SJSA1 (cell line): ENCODE measurements at regions not wholly inside any gene's neighbourhood (a gene's known extent, or its start where the extent isn't known, plus 50 kb on each side); places are given as distances from the start of the nearest gene placed in this dataset.

Experiments
- DNase-seq, 2 experiments: peaks; one replicate each; pipeline ENCODE4 v3.0.0-alpha.2; 2015 to 2020; ENCODE audit warnings: low spot score in 2 of 2, low read depth in 1 of 2
- H3K27ac ChIP-seq: fragments of 250-450 bp; sonication (Bioruptor Pico); 2 replicates; pipeline ENCODE4 v1.5.1; 2020; ENCODE audit warnings: mild to moderate bottlenecking, moderate library complexity
- H3K27me3 ChIP-seq: fragments of 250-450 bp; sonication (Bioruptor Pico); replicated peaks from 2 replicates; pipeline ENCODE4 v1.5.1; 2020; ENCODE audit warnings: mild to moderate bottlenecking, moderate library complexity
- H3K36me3 ChIP-seq: fragments of 250-450 bp; sonication (Bioruptor Pico); 2 replicates; pipeline ENCODE4 v1.5.1; 2020; ENCODE audit warnings: mild to moderate bottlenecking
- H3K4me1 ChIP-seq: fragments of 250-450 bp; sonication (Bioruptor Pico); replicated peaks from 2 replicates; pipeline ENCODE4 v1.6.1; 2021; ENCODE audit warnings: mild to moderate bottlenecking
- H3K4me3 ChIP-seq: fragments of 250-450 bp; sonication (Bioruptor Pico); 2 replicates; pipeline ENCODE4 v1.5.1; 2020; ENCODE audit warnings: mild to moderate bottlenecking
- H3K9me3 ChIP-seq: fragments of 250-450 bp; sonication (Bioruptor Pico); replicated peaks from 2 replicates; pipeline ENCODE4 v1.5.1; 2020; ENCODE audit warnings: mild to moderate bottlenecking

DNA sequence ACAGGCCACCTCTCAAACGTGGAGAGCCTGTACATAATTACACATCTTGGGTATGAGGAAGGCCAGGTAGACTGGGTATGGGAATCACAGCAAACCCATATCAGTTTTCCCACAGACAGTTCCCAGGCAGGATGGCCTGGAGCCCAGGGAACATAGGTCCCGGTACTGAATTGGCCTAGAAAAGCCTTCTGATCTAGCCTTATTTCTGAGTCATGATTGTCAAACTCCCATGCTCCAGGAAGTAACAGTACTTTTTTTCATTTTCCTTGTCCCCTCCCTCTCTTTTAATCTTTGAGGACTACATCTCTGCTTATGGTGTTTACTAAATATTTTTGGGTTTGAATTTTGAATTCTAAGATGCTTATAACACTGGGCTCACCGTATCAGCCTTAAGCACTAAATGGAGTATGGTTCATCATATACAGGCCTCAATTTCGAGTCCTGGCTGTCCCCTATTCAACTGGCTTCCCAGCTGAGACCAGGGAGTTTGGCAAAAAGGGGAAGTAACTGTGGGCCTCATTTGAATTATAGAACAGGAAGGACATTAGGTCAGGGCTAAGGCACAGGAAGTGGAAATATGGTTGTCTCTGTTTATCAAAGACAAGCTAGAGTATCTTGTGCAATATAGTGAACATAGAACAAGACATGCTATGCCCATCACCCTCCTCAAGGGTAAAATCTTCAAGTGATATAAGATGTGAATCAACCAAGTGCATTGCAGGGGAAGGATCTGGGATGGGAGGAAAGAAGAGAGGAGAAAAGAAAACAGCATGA is 494.6 kb downstream of the NTRK3 start:
- Histone ChIP-seq H3K27me3 (no peaks in the 10 kb centered on the region), H3K4me1 (peaks cover 8% of the 10 kb centered on the region; the same call in 1 of the 2 replicates), H3K4me3 (no peak overlapping the region), H3K36me3 (no peaks in the 10 kb centered on the region), H3K9me3 (no peaks in the 10 kb centered on the region), H3K27ac (no peak overlapping the region)
- no peak for DNase-seq

DNA sequence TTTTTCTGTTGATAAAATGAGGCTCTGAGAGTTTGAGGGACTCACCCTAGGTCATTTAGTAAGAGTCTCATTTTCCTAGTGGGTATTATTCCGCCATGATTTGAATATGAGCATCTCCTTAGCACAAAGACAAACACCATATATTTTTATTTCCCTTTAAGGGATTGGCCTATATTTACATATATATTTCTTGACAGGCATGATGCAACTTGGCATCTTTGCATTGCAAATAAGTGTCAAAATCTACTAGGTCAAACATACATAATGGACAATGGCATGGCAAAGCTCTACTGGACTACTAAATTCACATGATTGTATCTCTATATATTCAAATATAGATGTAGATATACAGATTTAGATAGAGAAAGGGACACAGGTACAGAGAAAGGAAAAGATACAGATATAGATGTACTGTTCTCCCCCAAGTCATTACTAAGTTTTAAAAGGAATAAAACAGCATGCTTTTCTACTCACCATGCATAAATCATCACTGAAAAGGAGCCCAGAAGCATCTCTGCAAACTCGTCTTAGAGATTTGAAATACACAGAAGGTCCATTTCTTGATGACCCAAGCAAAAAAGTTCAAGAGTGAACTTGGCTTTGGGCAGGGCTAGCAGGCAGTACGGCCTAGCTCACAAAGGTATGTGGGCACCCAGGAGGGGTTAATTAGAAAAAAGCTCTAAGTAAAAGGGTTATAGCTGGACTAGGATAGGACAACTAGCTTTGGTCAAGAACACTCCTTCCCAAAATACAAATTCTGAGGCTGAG is 495.8 kb downstream of the NTRK3 start:
- H3K27me3 ChIP-seq = no peaks in the 10 kb centered on the region
- DNase-seq = no peak
- no peak overlapping the region for H3K4me3 ChIP-seq
- peaks cover 8% of the 10 kb centered on the region; the same call in 1 of the 2 replicates for H3K4me1 ChIP-seq
- no peaks in the 10 kb centered on the region for H3K9me3 ChIP-seq
- H3K27ac ChIP-seq = no peak overlapping the region
- no peaks in the 10 kb centered on the region for H3K36me3 ChIP-seq

DNA sequence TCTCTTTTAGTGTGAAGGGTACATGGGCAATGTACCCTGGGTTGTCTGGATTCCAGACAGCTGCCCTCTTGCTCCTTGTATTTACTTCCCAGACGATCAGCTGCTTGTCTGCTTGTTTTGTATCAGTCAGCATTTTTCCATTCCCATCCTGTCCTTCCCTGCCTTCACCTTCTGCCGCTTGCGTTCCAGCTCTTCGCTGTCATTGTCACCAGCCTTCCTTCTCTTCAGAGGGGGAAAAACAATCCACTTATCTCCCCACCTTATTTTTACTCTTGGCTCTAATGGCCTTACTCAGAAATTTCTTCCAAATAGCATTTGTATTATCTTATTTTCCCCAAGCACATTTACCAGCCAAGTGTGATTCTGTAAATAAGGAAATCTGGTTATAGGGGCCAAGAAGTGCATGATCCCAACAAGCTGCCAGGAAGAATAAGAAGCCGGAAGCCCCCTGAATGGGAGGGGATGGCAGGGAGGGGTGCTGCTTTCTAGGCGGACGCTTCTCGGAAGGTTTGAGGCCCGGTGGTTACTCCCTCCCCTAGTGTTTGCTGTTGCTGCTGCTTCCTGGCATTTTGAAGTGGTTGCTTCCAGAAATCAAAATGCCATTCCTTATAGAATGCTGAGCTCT is 497.6 kb downstream of the NTRK3 start:
- DNase-seq = no peak
- H3K36me3 ChIP-seq = no peaks in the 10 kb centered on the region
- no peaks in the 10 kb centered on the region for H3K27me3 ChIP-seq
- 0 out of 2 replicates have a peak, but pooled peaks cover 3% of the 10 kb centered on the region for H3K4me1 ChIP-seq
- H3K4me3 ChIP-seq = no peak overlapping the region
- no peak overlapping the region for H3K27ac ChIP-seq
- H3K9me3 ChIP-seq = no peaks in the 10 kb centered on the region

DNA sequence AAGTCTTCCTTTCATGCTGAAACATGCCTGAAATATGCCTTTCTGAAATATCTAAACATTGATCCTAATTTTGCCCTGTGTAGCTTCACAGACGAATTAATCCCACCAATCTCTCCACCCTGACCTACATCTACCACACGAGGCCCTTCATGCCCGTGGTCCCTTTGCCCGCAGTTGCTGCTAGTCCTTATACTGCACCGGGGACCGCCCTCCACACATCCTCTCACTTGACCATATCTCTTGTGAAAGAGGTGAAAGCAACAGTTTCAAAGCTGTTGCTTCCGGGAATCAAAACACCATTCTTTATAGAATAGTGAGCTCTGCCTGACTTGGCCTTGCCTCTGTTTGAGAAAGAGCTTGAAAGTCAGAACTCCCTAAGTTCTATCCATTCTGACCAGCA is 499.5 kb downstream of the NTRK3 start:
- Histone ChIP-seq H3K4me3 (no peak overlapping the region), H3K4me1 (peaks cover 15% of the 10 kb centered on the region), H3K36me3 (no peaks in the 10 kb centered on the region), H3K9me3 (no peaks in the 10 kb centered on the region), H3K27me3 (no peaks in the 10 kb centered on the region), H3K27ac (no peak overlapping the region)
- DNase-seq = no peak

DNA sequence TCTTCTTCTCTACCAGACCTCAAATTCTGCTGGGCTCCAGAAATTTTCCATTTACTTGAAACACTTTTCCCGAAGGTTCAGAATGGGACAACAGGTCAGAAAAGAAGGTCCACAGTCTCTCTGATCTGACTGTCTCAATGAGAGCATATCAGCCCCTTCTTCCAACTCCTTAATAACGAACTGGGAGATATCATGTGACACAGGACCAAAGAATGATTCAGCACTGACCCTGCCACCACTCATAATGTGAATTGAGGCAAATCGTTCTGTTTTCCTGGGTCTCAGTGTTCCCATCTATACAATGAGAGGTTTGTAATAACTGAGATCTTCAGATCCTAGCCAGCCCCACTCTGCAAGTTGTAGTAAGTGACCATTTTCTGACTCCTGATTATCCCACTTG is 500.5 kb downstream of the NTRK3 start:
- DNase-seq = no peak
- H3K4me3 ChIP-seq = no peak overlapping the region
- H3K27me3 ChIP-seq = no peaks in the 10 kb centered on the region
- no peaks in the 10 kb centered on the region for H3K36me3 ChIP-seq
- H3K9me3 ChIP-seq = no peaks in the 10 kb centered on the region
- H3K27ac ChIP-seq = no peak overlapping the region
- peaks cover 22% of the 10 kb centered on the region for H3K4me1 ChIP-seq

DNA sequence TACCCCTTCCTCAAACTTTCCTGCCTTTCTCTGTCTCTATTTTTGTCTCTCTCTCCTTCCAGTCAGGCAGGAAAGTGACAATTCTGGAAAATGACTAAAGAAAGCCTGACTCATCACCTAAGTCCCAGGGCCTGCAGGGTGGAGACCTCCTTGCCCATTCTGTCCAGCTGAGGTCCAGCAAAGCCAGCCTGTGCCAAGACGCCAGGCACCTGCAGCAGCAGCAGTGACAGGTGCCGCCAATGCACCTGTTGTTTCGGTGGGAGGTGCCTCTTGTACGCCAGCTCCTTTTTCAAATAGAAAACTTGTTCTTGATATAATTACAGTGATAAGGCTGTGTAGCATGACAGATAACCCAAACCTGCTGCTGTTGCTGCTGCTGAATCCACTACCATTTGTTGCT is 501.3 kb downstream of the NTRK3 start:
- Histone ChIP-seq H3K4me1 (peaks cover 22% of the 10 kb centered on the region), H3K4me3 (no peak overlapping the region), H3K36me3 (no peaks in the 10 kb centered on the region), H3K9me3 (no peaks in the 10 kb centered on the region), H3K27me3 (no peaks in the 10 kb centered on the region), H3K27ac (no peak overlapping the region)
- no peak for DNase-seq

DNA sequence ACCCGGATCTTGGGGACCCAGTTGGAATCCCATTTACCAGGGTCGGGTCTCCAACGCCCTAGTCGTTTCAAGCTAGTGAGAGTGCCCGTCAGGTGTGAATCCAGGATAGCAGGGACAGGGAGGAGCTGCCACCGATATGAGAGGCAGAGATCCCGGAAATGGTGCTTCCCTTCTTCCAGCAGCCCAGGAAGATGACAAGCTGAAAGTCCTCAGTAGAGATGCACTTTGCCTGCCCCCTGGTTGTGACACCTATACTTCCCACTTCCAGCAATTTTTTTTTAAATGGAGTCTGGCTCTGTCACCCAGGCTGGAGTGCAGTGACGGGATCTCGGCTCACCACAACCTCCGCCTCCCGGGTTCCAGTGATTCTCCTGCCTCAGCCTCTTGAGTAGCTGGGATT is 503.0 kb downstream of the NTRK3 start:
- Histone ChIP-seq H3K4me1 (peaks cover 22% of the 10 kb centered on the region), H3K27ac (no peak overlapping the region), H3K27me3 (no peaks in the 10 kb centered on the region), H3K9me3 (no peaks in the 10 kb centered on the region), H3K4me3 (no peak overlapping the region), H3K36me3 (no peaks in the 10 kb centered on the region)
- DNase-seq = no peak

DNA sequence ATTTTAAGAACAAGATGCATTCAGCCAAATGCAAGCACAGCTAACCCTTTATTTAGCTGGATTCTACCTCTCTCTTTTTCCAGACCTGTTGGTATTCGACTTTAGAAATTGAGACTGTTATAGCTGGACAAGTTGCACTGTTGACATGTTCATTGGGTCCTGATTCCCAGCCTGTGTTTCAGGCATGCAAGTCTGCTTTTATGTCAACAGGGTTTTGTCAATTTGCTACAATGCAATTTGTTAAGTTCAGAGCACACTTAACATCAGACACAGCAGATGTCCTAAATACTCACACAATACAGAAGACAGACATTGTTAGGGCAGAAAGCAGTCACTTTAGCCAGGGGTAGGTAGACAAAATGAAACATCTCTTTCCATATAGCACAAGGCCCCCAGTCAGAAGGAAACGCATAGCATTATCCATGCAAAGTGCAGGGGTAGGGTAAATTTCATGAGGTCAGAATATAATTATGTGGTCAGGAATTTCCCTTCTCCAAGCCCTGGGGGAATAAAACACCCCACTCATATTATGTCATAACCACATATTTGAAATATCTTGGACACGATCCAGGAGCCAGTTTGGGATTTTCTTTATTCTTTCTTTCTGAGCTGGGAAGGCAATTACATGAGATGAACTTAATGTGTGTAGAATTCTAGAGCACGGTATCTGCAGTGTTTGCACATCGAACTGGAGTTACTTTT is 504.1 kb downstream of the NTRK3 start:
- no peak overlapping the region for H3K4me3 ChIP-seq

DNA sequence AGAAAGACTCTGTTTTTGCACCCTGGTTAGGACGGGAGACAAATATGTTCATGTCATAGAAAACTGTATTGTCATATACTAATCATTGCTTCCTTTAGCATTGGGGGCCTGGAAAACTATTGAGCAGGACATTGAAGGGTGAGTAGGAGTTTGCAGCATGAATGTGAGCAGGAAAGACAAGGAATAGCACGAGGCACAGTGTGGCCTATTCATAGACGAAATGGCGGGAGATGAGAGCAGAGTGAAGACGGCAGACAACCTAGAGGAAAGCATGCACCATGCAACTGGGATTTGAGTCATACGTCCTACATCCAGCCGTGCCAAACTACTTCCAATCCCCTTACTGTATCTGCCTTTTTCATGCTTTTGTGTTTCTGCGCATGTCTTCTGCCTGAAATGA is 508.1 kb downstream of the NTRK3 start:
- H3K27me3 ChIP-seq = no peaks in the 10 kb centered on the region
- H3K27ac ChIP-seq = no peak overlapping the region
- no peak overlapping the region for H3K4me3 ChIP-seq
- no peaks in the 10 kb centered on the region for H3K9me3 ChIP-seq
- peaks cover 19% of the 10 kb centered on the region for H3K4me1 ChIP-seq
- H3K36me3 ChIP-seq = no peaks in the 10 kb centered on the region
- no peak for DNase-seq

More for the DNA sequence above, 504.1 kb downstream of the NTRK3 start:
- no peaks in the 10 kb centered on the region for H3K36me3 ChIP-seq
- peak; percentile 49 to 90 for DNase-seq
- H3K27ac ChIP-seq = peak overlapping the region; percentile 54
- no peaks in the 10 kb centered on the region for H3K27me3 ChIP-seq
- H3K4me1 ChIP-seq = peaks cover 22% of the 10 kb centered on the region
- no peaks in the 10 kb centered on the region for H3K9me3 ChIP-seq

DNA sequence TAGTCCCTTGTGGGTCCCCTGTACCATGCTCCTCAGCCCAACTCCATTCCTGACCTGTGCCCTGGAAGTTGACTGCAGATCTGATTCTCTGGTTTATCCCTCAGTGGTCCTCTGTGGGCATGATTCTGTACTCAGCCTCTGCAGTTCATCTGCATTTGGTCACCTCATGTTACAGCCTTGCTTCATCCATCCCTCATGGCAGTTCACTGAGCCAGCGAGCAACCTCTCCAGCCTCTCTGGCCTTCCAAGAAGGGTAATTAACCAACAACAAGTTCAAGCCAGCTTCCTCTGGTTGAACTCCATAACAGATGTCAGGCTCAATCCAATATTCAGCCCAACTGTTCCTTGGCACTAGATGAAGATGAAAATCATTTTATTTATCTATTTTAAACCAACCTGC is 509.5 kb downstream of the NTRK3 start:
- no peak overlapping the region for H3K4me3 ChIP-seq
- H3K4me1 ChIP-seq = peaks cover 10% of the 10 kb centered on the region
- DNase-seq = no peak
- no peaks in the 10 kb centered on the region for H3K9me3 ChIP-seq
- H3K27ac ChIP-seq = no peak overlapping the region
- H3K27me3 ChIP-seq = no peaks in the 10 kb centered on the region
- H3K36me3 ChIP-seq = no peaks in the 10 kb centered on the region

DNA sequence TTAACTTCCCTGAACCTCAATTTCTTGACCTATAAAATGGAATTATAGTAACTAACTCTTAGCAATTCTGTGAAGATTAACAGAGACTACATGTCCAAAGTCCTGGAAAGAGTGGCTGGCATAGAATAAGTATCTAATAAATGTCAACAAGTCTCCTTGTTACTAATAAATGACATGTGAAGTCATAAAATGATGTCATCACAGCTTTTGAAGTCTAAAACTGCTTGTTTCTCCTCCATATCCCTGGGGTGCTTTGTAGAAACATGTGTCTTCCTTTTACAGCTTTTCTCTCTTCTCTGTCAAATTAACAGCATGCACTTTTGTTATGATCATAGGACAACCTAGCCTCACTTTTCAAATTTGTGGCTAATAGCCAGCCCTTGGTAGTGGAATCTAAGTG is 510.2 kb downstream of the NTRK3 start:
- Histone ChIP-seq H3K27ac (no peak overlapping the region), H3K4me3 (no peak overlapping the region), H3K27me3 (no peaks in the 10 kb centered on the region), H3K9me3 (no peaks in the 10 kb centered on the region), H3K36me3 (no peaks in the 10 kb centered on the region), H3K4me1 (peaks cover 3% of the 10 kb centered on the region; the same call in 1 of the 2 replicates)
- DNase-seq = no peak

DNA sequence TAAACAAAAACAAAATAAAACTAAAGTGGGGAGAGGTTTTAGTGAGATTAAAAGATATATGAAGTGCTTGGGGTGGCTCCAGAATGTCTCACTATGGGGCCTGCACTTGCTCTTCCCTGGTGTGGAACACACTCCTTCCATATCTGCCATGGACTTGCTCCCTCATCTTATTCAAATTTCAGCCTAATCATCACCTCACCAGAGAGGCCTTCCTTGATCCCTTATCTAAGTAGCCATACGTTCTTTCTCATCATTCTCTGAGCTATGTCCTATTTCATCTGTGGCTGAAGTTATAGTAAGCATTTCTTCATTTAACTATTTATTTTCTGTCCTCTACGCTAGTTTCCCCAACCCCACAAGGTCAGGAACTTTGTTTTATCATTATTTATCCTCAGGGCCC is 511.7 kb downstream of the NTRK3 start:
- H3K27ac ChIP-seq = no peak overlapping the region

DNA sequence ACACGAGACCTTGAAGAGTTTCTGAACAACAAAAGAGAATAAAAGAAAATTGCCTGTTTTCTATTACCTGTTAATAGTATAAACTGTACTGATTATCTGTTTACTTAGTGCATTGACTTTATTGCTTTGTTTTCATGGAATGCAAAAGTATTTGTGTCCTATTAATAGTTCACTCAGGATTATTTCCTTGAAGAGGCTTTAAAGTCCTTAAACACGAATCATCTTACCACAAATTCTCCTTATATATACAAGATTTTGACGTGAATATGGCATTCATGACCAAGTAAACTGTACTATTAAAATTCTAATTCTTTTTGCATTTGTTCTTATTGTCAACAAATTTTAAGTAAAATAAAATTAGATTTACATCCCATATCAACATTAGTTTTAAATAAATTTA is 513.0 kb downstream of the NTRK3 start:
- no peaks in the 10 kb centered on the region for H3K36me3 ChIP-seq
- no peak overlapping the region for H3K27ac ChIP-seq
- H3K27me3 ChIP-seq = no peaks in the 10 kb centered on the region
- no peaks in the 10 kb centered on the region for H3K9me3 ChIP-seq
- peaks cover 3% of the 10 kb centered on the region; the same call in 1 of the 2 replicates for H3K4me1 ChIP-seq
- no peak for DNase-seq
- H3K4me3 ChIP-seq = no peak overlapping the region

More for the DNA sequence above, 511.7 kb downstream of the NTRK3 start:
- Histone ChIP-seq H3K9me3 (no peaks in the 10 kb centered on the region), H3K27me3 (no peaks in the 10 kb centered on the region), H3K4me1 (peaks cover 3% of the 10 kb centered on the region; the same call in 1 of the 2 replicates), H3K4me3 (no peak overlapping the region), H3K36me3 (no peaks in the 10 kb centered on the region)
- no peak for DNase-seq
